HG02973 (cell line): ENCODE measurements at regions not wholly inside any gene's neighbourhood (a gene's known extent, or its start where the extent isn't known, plus 50 kb on each side); places are given as distances from the start of the nearest gene placed in this dataset.
"Not testable (repeated sequence)": the region's sequence is repeated elsewhere in the genome, so short reads cannot be mapped to it uniquely, and the experiment has no call there.

ENCODE experiments used
- ATAC-seq: cut with Tn5 transposase; IDR thresholded peaks from one replicate; pipeline ENCODE4 v1.9.1; 2021; ENCODE audit warnings: moderate library complexity; ENCODE audit not compliant: unreplicated experiment

- no peak for ATAC-seq
These were observed 391.6 kb downstream of the KCNRG start for GRCh38 chr13:50406831-50407230.

GRCh38 chr13:50408068-50408467, 392.8 kb downstream of the KCNRG start:
- ATAC-seq = no peak

GRCh38 chr13:50409220-50409619, 394.0 kb downstream of the KCNRG start:
- no peak for ATAC-seq

GRCh38 chr13:50410921-50411746, 395.9 kb downstream of the KCNRG start:
- no peak for ATAC-seq

- ATAC-seq = no peak
These were observed 396.9 kb downstream of the KCNRG start for GRCh38 chr13:50412046-50412617.

- no peak for ATAC-seq
These were observed 399.4 kb downstream of the KCNRG start for GRCh38 chr13:50414640-50415039.

- ATAC-seq = no peak
These were observed 400.2 kb downstream of the KCNRG start for GRCh38 chr13:50415428-50415827.

- no peak for ATAC-seq
These were observed 402.4 kb downstream of the KCNRG start for GRCh38 chr13:50417597-50417996.

GRCh38 chr13:50419331-50419865, 404.2 kb downstream of the KCNRG start:
- ATAC-seq = no peak

GRCh38 chr13:50419896-50420295, 404.7 kb downstream of the KCNRG start:
- no peak for ATAC-seq

GRCh38 chr13:50420718-50421472, 405.7 kb downstream of the KCNRG start:
- ATAC-seq = no peak

GRCh38 chr13:50421473-50422130, 406.4 kb downstream of the KCNRG start:
- no peak for ATAC-seq

- ATAC-seq = no peak
These were observed 407.2 kb downstream of the KCNRG start for GRCh38 chr13:50422181-50423148.

GRCh38 chr13:50424993-50425392, 409.7 kb downstream of the KCNRG start:
- no peak for ATAC-seq

GRCh38 chr13:50425772-50426171, 410.5 kb downstream of the KCNRG start:
- ATAC-seq = no peak

GRCh38 chr13:50426927-50427326, 411.7 kb downstream of the KCNRG start:
- ATAC-seq = no peak

- ATAC-seq = not testable (repeated sequence)
These were observed 412.3 kb downstream of the KCNRG start for GRCh38 chr13:50427511-50427910.

GRCh38 chr13:50428183-50428877, 413.1 kb downstream of the KCNRG start:
- ATAC-seq = no peak

- ATAC-seq = no peak
These were observed 408.5 kb downstream of the DLEU7 start for GRCh38 chr13:50435011-50435410.
